ENCODE measurements at regions not wholly inside any gene's neighbourhood (a gene's known extent, or its start where the extent isn't known, plus 50 kb on each side); places are given as distances from the start of the nearest gene placed in this dataset.

DNA sequence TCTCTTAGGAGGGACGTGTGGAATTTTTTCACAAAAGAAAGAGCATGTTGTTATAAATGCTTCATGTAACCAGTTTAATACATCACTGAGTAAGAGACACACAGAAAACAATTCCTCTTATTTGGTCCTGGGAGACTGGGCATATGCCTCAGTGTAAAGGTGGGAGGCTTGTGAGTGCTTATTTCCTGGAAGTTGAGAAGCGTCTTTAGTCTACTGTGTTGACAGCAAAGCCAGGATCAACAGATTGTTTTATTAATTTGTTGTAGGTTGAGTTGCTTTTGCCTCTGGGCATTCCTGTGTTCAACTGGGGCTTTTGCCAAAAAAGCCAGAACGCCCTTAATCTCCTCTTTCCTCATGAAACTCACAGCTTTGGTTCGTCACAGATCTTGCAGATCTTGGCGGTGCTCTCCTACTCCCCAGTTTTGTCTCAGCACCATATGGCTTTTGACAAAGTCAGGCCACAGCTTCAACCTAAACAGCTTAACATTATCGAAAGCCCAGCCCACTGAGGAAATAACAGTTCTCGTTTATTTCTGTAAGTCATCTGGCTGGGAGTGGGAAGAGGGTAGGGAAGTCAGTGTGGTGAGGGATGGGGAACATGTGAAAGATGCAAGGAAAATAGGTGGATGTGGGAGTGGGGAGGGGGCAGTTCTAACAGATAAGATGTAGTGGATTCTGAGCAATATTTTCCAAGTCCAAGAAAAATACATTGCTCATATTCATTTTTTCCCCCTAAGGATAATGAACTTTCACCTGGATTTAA is 227.2 kb downstream of the DACT1 start:
- FAIRE-seq (no peak), ATAC-seq (no peak), DNase-seq (ENCODE audit: low spot score) (no peak)
- Histone ChIP-seq H3K4me1 (ENCODE audit: insufficient read depth, low read length) (no peaks in the 10 kb centered on the region), H3K36me3 (replicated peaks in 1 of 2; ENCODE audit: control insufficient read depth in 1 of 2, insufficient read depth in 2 of 2, low read length in 2 of 2) (no peaks in the 10 kb centered on the region), H3K4me2 (ENCODE audit: low read depth, low read length) (no peak overlapping the region), H3K9ac (ENCODE audit: insufficient read depth, low read depth, low read length) (no peak overlapping the region), H3K9me3 (ENCODE audit: low read length) (no peaks in the 10 kb centered on the region), H4K20me1 (ENCODE audit: insufficient read depth, low read length) (no peaks in the 10 kb centered on the region), H3K27me3 (ENCODE audit: control insufficient read depth in 1 of 2, insufficient read depth in 2 of 2, low read length in 2 of 2) (no peaks in the 10 kb centered on the region; a peak in 2 of 5 replicates), H2AFZ (ENCODE audit: low read length) (no peak overlapping the region), H3K4me3 (replicated peaks in 1 of 3; ENCODE audit: insufficient read depth in 1 of 3, low read depth in 2 of 3, low read length in 3 of 3) (no peak overlapping the region), H3K79me2 (ENCODE audit: insufficient read depth, low read length) (no peaks in the 10 kb centered on the region), H3K27ac (ENCODE audit: extremely low read length, insufficient read depth, low read length) (no peak overlapping the region)
- in situ Hi-C loops (cut with HindIII; ENCODE audit: extremely low pct_ligation_motif_present, low pct_unique_long_range_greater_than_20kb), result no loop called here
- BruUV-seq (replicated peaks), result no TSS peak
- intact Hi-C loops (cut with micrococcal nuclease; ENCODE audit: unreplicated experiment), result no loop called here
- ChIA-PET CTCF (ENCODE audit: low intra/inter-chr PET ratio, low total read pairs) (no interaction called here), POLR2A (no interaction called here)
- under 1% methylated on average over 7 of the region's 7 CpGs for WGBS (ENCODE audit: low lambda C conversion rate)
- TF ChIP-seq, protein P1, sequence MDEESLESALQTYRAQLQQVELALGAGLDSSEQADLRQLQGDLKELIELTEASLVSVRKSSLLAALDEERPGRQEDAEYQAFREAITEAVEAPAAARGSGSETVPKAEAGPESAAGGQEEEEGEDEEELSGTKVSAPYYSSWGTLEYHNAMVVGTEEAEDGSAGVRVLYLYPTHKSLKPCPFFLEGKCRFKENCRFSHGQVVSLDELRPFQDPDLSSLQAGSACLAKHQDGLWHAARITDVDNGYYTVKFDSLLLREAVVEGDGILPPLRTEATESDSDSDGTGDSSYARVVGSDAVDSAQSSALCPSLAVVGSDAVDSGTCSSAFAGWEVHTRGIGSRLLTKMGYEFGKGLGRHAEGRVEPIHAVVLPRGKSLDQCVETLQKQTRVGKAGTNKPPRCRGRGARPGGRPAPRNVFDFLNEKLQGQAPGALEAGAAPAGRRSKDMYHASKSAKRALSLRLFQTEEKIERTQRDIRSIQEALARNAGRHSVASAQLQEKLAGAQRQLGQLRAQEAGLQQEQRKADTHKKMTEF (CRISPR knock-in tag; IDR thresholded peaks at IDR 0.05), result no peak
- TF ChIP-seq STAG1 (CRISPR knock-in tag; IDR thresholded peaks at IDR 0.05) (no peak), PPARG (CRISPR knock-in tag; conservative IDR thresholded peaks at IDR 0.05) (no peak), EED (CRISPR knock-in tag; IDR thresholded peaks at IDR 0.05) (no peak), GZF1 (CRISPR knock-in tag; IDR thresholded peaks at IDR 0.05) (no peak), PRDM10 (CRISPR knock-in tag; IDR thresholded peaks at IDR 0.05; ENCODE audit: low read depth) (no peak), ZC3H13 (CRISPR knock-in tag; IDR thresholded peaks at IDR 0.05) (no peak)
- TF ChIP-seq, protein P2, sequence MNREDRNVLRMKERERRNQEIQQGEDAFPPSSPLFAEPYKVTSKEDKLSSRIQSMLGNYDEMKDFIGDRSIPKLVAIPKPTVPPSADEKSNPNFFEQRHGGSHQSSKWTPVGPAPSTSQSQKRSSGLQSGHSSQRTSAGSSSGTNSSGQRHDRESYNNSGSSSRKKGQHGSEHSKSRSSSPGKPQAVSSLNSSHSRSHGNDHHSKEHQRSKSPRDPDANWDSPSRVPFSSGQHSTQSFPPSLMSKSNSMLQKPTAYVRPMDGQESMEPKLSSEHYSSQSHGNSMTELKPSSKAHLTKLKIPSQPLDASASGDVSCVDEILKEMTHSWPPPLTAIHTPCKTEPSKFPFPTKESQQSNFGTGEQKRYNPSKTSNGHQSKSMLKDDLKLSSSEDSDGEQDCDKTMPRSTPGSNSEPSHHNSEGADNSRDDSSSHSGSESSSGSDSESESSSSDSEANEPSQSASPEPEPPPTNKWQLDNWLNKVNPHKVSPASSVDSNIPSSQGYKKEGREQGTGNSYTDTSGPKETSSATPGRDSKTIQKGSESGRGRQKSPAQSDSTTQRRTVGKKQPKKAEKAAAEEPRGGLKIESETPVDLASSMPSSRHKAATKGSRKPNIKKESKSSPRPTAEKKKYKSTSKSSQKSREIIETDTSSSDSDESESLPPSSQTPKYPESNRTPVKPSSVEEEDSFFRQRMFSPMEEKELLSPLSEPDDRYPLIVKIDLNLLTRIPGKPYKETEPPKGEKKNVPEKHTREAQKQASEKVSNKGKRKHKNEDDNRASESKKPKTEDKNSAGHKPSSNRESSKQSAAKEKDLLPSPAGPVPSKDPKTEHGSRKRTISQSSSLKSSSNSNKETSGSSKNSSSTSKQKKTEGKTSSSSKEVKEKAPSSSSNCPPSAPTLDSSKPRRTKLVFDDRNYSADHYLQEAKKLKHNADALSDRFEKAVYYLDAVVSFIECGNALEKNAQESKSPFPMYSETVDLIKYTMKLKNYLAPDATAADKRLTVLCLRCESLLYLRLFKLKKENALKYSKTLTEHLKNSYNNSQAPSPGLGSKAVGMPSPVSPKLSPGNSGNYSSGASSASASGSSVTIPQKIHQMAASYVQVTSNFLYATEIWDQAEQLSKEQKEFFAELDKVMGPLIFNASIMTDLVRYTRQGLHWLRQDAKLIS (CRISPR knock-in tag; IDR thresholded peaks at IDR 0.05), result no peak
- TF ChIP-seq, protein P3, sequence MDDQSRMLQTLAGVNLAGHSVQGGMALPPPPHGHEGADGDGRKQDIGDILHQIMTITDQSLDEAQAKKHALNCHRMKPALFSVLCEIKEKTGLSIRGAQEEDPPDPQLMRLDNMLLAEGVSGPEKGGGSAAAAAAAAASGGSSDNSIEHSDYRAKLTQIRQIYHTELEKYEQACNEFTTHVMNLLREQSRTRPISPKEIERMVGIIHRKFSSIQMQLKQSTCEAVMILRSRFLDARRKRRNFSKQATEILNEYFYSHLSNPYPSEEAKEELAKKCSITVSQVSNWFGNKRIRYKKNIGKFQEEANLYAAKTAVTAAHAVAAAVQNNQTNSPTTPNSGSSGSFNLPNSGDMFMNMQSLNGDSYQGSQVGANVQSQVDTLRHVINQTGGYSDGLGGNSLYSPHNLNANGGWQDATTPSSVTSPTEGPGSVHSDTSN (CRISPR knock-in tag; IDR thresholded peaks at IDR 0.05; ENCODE audit: borderline replicate concordance), result no peak
- TF ChIP-seq, protein P4, sequence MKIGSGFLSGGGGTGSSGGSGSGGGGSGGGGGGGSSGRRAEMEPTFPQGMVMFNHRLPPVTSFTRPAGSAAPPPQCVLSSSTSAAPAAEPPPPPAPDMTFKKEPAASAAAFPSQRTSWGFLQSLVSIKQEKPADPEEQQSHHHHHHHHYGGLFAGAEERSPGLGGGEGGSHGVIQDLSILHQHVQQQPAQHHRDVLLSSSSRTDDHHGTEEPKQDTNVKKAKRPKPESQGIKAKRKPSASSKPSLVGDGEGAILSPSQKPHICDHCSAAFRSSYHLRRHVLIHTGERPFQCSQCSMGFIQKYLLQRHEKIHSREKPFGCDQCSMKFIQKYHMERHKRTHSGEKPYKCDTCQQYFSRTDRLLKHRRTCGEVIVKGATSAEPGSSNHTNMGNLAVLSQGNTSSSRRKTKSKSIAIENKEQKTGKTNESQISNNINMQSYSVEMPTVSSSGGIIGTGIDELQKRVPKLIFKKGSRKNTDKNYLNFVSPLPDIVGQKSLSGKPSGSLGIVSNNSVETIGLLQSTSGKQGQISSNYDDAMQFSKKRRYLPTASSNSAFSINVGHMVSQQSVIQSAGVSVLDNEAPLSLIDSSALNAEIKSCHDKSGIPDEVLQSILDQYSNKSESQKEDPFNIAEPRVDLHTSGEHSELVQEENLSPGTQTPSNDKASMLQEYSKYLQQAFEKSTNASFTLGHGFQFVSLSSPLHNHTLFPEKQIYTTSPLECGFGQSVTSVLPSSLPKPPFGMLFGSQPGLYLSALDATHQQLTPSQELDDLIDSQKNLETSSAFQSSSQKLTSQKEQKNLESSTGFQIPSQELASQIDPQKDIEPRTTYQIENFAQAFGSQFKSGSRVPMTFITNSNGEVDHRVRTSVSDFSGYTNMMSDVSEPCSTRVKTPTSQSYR (CRISPR knock-in tag; IDR thresholded peaks at IDR 0.05; ENCODE audit: borderline replicate concordance), result no peak

Measured in HepG2 (cell line).